GM19239 (cell line): ENCODE measurements at regions not wholly inside any gene's neighbourhood (a gene's known extent, or its start where the extent isn't known, plus 50 kb on each side); places are given as distances from the start of the nearest gene placed in this dataset.

Source experiments
- DNase-seq: peaks from one replicate; pipeline ENCODE4 v3.0.0; 2011; ENCODE audit warnings: low spot score; ENCODE audit not compliant: insufficient read length
- FAIRE-seq: peaks from 2 replicates; lab custom pipeline; 2011; peaks lifted over from hg19 to GRCh38; lab: Jason Lieb, UNC

GRCh38 chr4:182102576-182102975 lies 140.6 kb upstream of the TENM3 start:
- FAIRE-seq (no peak), DNase-seq (no peak)

GRCh38 chr4:182103614-182104319 lies 139.4 kb upstream of the TENM3 start:
- DNase-seq (no peak), FAIRE-seq (no peak)

GRCh38 chr4:182105416-182105815 lies 137.8 kb upstream of the TENM3 start:
- DNase-seq = no peak
- no peak for FAIRE-seq

GRCh38 chr4:182107931-182108330 lies 135.3 kb upstream of the TENM3 start:
- FAIRE-seq (no peak), DNase-seq (no peak)

GRCh38 chr4:182111586-182111985 lies 131.6 kb upstream of the TENM3 start:
- FAIRE-seq = no peak

GRCh38 chr4:182113779-182114178 lies 129.4 kb upstream of the TENM3 start:
- DNase-seq (no peak), FAIRE-seq (no peak)

More at GRCh38 chr4:182111586-182111985, 131.6 kb upstream of the TENM3 start:
- DNase-seq = no peak

GRCh38 chr4:182124359-182124758 lies 118.8 kb upstream of the TENM3 start:
- FAIRE-seq (no peak), DNase-seq (no peak)

GRCh38 chr4:182126096-182126495 lies 117.1 kb upstream of the TENM3 start:
- DNase-seq (no peak), FAIRE-seq (no peak)

GRCh38 chr4:182126603-182127002 lies 116.6 kb upstream of the TENM3 start:
- DNase-seq (no peak), FAIRE-seq (no peak)

GRCh38 chr4:182133033-182133432 lies 110.2 kb upstream of the TENM3 start:
- no peak for DNase-seq
- FAIRE-seq = no peak

GRCh38 chr4:182134261-182134660 lies 108.9 kb upstream of the TENM3 start:
- DNase-seq (no peak), FAIRE-seq (no peak)

- DNase-seq = no peak
- no peak for FAIRE-seq
These were observed 107.0 kb upstream of the TENM3 start for GRCh38 chr4:182136201-182136600.

GRCh38 chr4:182137343-182137742 lies 105.9 kb upstream of the TENM3 start:
- no peak for DNase-seq
- no peak for FAIRE-seq

- DNase-seq (no peak), FAIRE-seq (no peak)
These were observed 103.7 kb upstream of the TENM3 start for GRCh38 chr4:182139491-182139890.

GRCh38 chr4:182140547-182140946 lies 102.7 kb upstream of the TENM3 start:
- no peak for DNase-seq
- no peak for FAIRE-seq

- DNase-seq (no peak), FAIRE-seq (no peak)
These were observed 102.1 kb upstream of the TENM3 start for GRCh38 chr4:182141061-182141460.

- no peak for FAIRE-seq
- no peak for DNase-seq
These were observed 100.8 kb upstream of the TENM3 start for GRCh38 chr4:182142176-182143085.

- DNase-seq (no peak), FAIRE-seq (no peak)
These were observed 99.9 kb upstream of the TENM3 start for GRCh38 chr4:182143086-182143821.

GRCh38 chr4:182143822-182144625 lies 99.2 kb upstream of the TENM3 start:
- no peak for FAIRE-seq
- DNase-seq = no peak
